HepG2 (cell line): ENCODE measurements at regions not wholly inside any gene's neighbourhood (a gene's known extent, or its start where the extent isn't known, plus 50 kb on each side); places are given as distances from the start of the nearest gene placed in this dataset.

Experiments
- ATF4 ChIP-seq, 2 experiments: fragments of 450-650 bp in 1 of 2; sonication (generic) in 1 of 2; formaldehyde crosslinking; IDR thresholded peaks; 2 replicates each; pipeline versions ENCODE4 v1.5.0 to v1.8.0; 2020 to 2022; ENCODE audit warnings: mild to moderate bottlenecking in 1 of 2, missing genetic modification reagents in 1 of 2
- DMTF1 ChIP-seq: sonication (generic); formaldehyde crosslinking; IDR thresholded peaks from 2 replicates; pipeline ENCODE4 v1.4.0; 2020; ENCODE audit warnings: mild to moderate bottlenecking, missing genetic modification reagents
- FOXJ3 ChIP-seq: sonication (generic); formaldehyde crosslinking; IDR thresholded peaks from 2 replicates; pipeline ENCODE4 v1.4.0; 2020; ENCODE audit warnings: missing genetic modification reagents, mild to moderate bottlenecking, borderline replicate concordance
- MED13 ChIP-seq: sonication (generic); formaldehyde crosslinking; IDR thresholded peaks from 2 replicates; pipeline ENCODE4 v1.5.0; 2020; ENCODE audit warnings: missing genetic modification reagents
- NCOA2 ChIP-seq: sonication (generic); formaldehyde crosslinking; IDR thresholded peaks from 2 replicates; pipeline ENCODE4 v1.8.0; 2022; ENCODE audit warnings: inconsistent platforms
- PHF8 ChIP-seq: sonication (generic); formaldehyde crosslinking; IDR thresholded peaks from 2 replicates; pipeline ENCODE4 v1.5.0; 2020; ENCODE audit warnings: missing genetic modification reagents
- POGK ChIP-seq: sonication (generic); formaldehyde crosslinking; conservative IDR thresholded peaks from 2 replicates; pipeline ENCODE4 v1.8.0; 2022; ENCODE audit warnings: mild to moderate bottlenecking, moderate library complexity, missing genetic modification reagents
- ZMYM2 ChIP-seq: sonication (generic); formaldehyde crosslinking; IDR thresholded peaks from 2 replicates; pipeline ENCODE4 v1.8.0; 2022; ENCODE audit warnings: mild to moderate bottlenecking, missing genetic modification reagents
- ZNF121 ChIP-seq: sonication (generic); formaldehyde crosslinking; IDR thresholded peaks from 2 replicates; pipeline ENCODE4 v1.5.0; 2020; ENCODE audit warnings: mild to moderate bottlenecking, missing genetic modification reagents
- ZNF180 ChIP-seq: sonication (generic); formaldehyde crosslinking; IDR thresholded peaks from 2 replicates; pipeline ENCODE4 v1.4.0; 2020; ENCODE audit warnings: low read depth, missing genetic modification reagents, borderline replicate concordance
- ZNF275 ChIP-seq: sonication (generic); formaldehyde crosslinking; IDR thresholded peaks from 2 replicates; pipeline ENCODE4 v1.8.0; 2022; ENCODE audit warnings: missing genetic modification reagents, mild to moderate bottlenecking, inconsistent platforms, borderline replicate concordance
- ZNF597 ChIP-seq: sonication (generic); formaldehyde crosslinking; IDR thresholded peaks from 2 replicates; pipeline ENCODE4 v1.5.0; 2020; ENCODE audit warnings: missing genetic modification reagents
- ZNF609 ChIP-seq: sonication (generic); formaldehyde crosslinking; IDR thresholded peaks from 2 replicates; pipeline ENCODE4 v1.4.0; 2020; ENCODE audit warnings: mild to moderate bottlenecking, missing genetic modification reagents, borderline replicate concordance
- ZNF724P ChIP-seq: sonication (generic); formaldehyde crosslinking; IDR thresholded peaks from 2 replicates; pipeline ENCODE4 v1.8.0; 2022; ENCODE audit warnings: missing genetic modification reagents, borderline replicate concordance
- ZNF737 ChIP-seq: sonication (generic); formaldehyde crosslinking; IDR thresholded peaks from 2 replicates; pipeline ENCODE4 v1.5.0; 2020; ENCODE audit warnings: missing genetic modification reagents, mild to moderate bottlenecking, borderline replicate concordance
- ZNF788 ChIP-seq: sonication (generic); formaldehyde crosslinking; IDR thresholded peaks from 2 replicates; pipeline ENCODE4 v1.5.0; 2020; ENCODE audit warnings: mild to moderate bottlenecking, missing genetic modification reagents, borderline replicate concordance

GRCh38 chr12:114858388-114859146 lies 174.6 kb upstream of the TBX3 start (continued):
- TF ChIP-seq ZNF275 (CRISPR knock-in tag) (no peak), ZNF609 (CRISPR knock-in tag) (0 out of 2 replicates have a peak, but pooled peaks have one; percentile 32), ZNF724P (CRISPR knock-in tag) (no peak), ATF4 (CRISPR knock-in tag; IDR thresholded peaks at IDR 0.05) (no peak), ZNF121 (no peak), ZNF788 (CRISPR knock-in tag) (no peak), NCOA2 (CRISPR knock-in tag) (peak; percentile 65), MED13 (CRISPR knock-in tag) (no peak), ZNF597 (CRISPR knock-in tag) (no peak), DMTF1 (no peak), PHF8 (CRISPR knock-in tag) (no peak), ZNF737 (CRISPR knock-in tag) (no peak), POGK (CRISPR knock-in tag) (no peak), ZNF180 (no peak), ZMYM2 (CRISPR knock-in tag) (no peak), FOXJ3 (CRISPR knock-in tag) (peak; percentile 63; the same call in 1 of the 2 replicates)
